ENCODE measurements at regions not wholly inside any gene's neighbourhood (a gene's known extent, or its start where the extent isn't known, plus 50 kb on each side); places are given as distances from the start of the nearest gene placed in this dataset.

GRCh38 chr18:47415881-47416280, 164.4 kb upstream of the SKOR2 start:
- TF ChIP-seq, protein P1, sequence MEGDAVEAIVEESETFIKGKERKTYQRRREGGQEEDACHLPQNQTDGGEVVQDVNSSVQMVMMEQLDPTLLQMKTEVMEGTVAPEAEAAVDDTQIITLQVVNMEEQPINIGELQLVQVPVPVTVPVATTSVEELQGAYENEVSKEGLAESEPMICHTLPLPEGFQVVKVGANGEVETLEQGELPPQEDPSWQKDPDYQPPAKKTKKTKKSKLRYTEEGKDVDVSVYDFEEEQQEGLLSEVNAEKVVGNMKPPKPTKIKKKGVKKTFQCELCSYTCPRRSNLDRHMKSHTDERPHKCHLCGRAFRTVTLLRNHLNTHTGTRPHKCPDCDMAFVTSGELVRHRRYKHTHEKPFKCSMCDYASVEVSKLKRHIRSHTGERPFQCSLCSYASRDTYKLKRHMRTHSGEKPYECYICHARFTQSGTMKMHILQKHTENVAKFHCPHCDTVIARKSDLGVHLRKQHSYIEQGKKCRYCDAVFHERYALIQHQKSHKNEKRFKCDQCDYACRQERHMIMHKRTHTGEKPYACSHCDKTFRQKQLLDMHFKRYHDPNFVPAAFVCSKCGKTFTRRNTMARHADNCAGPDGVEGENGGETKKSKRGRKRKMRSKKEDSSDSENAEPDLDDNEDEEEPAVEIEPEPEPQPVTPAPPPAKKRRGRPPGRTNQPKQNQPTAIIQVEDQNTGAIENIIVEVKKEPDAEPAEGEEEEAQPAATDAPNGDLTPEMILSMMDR (conservative IDR thresholded peaks at IDR 0.05; ENCODE audit: low read length) = no peak
- DNase-seq (ENCODE audit: low read depth) = no peak

GRCh38 chr18:47413327-47413726, 161.9 kb upstream of the SKOR2 start:
- H3K4me3 ChIP-seq (ENCODE audit: low read length) = no peak overlapping the region
- peak; percentile 17 for DNase-seq (ENCODE audit: low read depth)
- TF ChIP-seq, protein P1 (conservative IDR thresholded peaks at IDR 0.05; ENCODE audit: low read length) = no peak

More at GRCh38 chr18:47415881-47416280, 164.4 kb upstream of the SKOR2 start:
- no peak overlapping the region for H3K4me3 ChIP-seq (ENCODE audit: low read length)

GRCh38 chr18:47412924-47413323, 161.5 kb upstream of the SKOR2 start:
- TF ChIP-seq, protein P1 (conservative IDR thresholded peaks at IDR 0.05; ENCODE audit: low read length) = no peak
- H3K4me3 ChIP-seq (ENCODE audit: low read length) = no peak overlapping the region
- no peak for DNase-seq (ENCODE audit: low read depth)

GRCh38 chr18:47411159-47411558, 159.7 kb upstream of the SKOR2 start:
- no peak overlapping the region for H3K4me3 ChIP-seq (ENCODE audit: low read length)
- no peak for DNase-seq (ENCODE audit: low read depth)
- TF ChIP-seq, protein P1 (conservative IDR thresholded peaks at IDR 0.05; ENCODE audit: low read length) = no peak

GRCh38 chr18:47410139-47410538, 158.7 kb upstream of the SKOR2 start:
- no peak overlapping the region for H3K4me3 ChIP-seq (ENCODE audit: low read length)
- TF ChIP-seq, protein P1 (conservative IDR thresholded peaks at IDR 0.05; ENCODE audit: low read length) = no peak
- no peak for DNase-seq (ENCODE audit: low read depth)

- TF ChIP-seq, protein P1 (conservative IDR thresholded peaks at IDR 0.05; ENCODE audit: low read length) = no peak
Measured at GRCh38 chr18:47409519-47409918, 158.1 kb upstream of the SKOR2 start.

DNA sequence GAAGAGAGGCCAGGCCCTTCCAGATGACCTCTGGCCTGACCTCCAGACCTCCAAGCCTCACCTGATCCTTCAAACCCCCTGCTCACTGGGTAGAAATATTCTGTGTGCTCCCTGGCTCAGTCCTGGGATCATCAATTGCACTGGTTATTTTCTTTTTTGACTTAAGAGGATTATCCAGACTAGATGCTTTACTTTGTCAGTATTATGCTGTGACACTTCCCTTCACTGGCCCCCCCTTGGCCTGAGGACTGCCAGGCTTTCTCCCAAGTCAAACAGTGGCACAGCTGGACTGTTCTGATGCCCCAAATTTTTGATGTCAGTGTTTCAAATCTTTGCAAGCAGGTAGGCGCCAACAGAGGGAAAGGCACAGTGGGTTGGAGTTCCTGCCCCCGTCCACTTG, 156.3 kb upstream of the SKOR2 start:
- DNase-seq (ENCODE audit: low read depth) = no peak
- TF ChIP-seq, protein P1 (conservative IDR thresholded peaks at IDR 0.05; ENCODE audit: low read length) = no peak

More at GRCh38 chr18:47409519-47409918, 158.1 kb upstream of the SKOR2 start:
- H3K4me3 ChIP-seq (ENCODE audit: low read length) = no peak overlapping the region
- DNase-seq (ENCODE audit: low read depth) = no peak

More for the DNA sequence above, 156.3 kb upstream of the SKOR2 start:
- H3K4me3 ChIP-seq (ENCODE audit: low read length) = no peak overlapping the region
